Endometrial microvascular endothelial cells (primary cell): ENCODE measurements at regions not wholly inside any gene's neighbourhood (a gene's known extent, or its start where the extent isn't known, plus 50 kb on each side); places are given as distances from the start of the nearest gene placed in this dataset.

Source experiments
- in situ Hi-C: cut with HindIII; loops from 2 replicates; pipeline ENCODE4 v1.10.0; 2017; ENCODE audit warnings: low sequenced_read_pairs, low pct_unique_long_range_greater_than_20kb; ENCODE audit errors: inconsistent ontology term

GRCh38 chr3:150158943-150159625, 188.4 kb upstream of the PFN2 start:
- in situ Hi-C loops: no loop called here

DNA sequence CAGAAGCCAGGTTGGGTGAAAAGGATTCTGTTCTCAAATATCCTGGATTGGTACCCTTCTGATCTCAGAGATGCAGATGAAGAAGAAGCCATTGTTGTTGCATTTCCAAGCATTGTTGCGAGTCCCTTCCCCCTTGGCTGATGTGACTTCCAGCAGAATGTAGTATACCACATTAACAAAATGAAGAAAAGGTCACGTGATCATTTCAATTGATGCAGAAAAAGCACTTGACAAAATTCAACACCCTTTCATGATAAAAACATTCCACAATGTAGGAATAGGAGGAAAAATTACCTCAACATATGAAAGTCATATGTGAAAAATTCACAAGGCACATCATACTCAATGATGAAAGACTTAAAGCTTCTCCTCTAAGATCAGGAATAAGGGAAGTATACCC, 181.9 kb upstream of the PFN2 start:
- in situ Hi-C loops: no loop called here

- in situ Hi-C loops: no loop called here
Measured at GRCh38 chr3:150150633-150151032, 179.9 kb upstream of the PFN2 start.

GRCh38 chr3:150149651-150150051, 179.0 kb upstream of the PFN2 start:
- in situ Hi-C loops: no loop called here

- in situ Hi-C loops: no loop called here
Measured at GRCh38 chr3:150148227-150148626, 177.5 kb upstream of the PFN2 start.

DNA sequence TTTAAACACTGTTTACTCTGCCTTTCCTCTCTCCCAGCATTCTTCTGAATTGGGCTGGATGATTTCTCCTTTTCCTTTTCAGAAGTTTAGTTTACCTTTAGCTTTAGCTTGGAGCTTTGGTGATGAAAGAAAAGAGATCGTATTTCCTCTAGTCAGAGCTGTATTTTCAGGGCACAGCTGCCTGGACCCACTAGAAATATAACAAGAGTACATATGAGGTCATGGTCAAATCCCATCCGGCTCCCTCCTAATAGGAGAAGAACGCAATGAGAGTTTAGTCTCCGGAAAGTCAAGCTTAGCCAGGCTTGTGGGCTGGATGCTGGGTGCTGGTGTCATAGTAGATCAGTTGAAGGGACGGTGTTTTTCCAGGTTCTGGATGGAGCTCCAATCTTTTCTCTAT, 177.1 kb upstream of the PFN2 start:
- in situ Hi-C loops: no loop called here

DNA sequence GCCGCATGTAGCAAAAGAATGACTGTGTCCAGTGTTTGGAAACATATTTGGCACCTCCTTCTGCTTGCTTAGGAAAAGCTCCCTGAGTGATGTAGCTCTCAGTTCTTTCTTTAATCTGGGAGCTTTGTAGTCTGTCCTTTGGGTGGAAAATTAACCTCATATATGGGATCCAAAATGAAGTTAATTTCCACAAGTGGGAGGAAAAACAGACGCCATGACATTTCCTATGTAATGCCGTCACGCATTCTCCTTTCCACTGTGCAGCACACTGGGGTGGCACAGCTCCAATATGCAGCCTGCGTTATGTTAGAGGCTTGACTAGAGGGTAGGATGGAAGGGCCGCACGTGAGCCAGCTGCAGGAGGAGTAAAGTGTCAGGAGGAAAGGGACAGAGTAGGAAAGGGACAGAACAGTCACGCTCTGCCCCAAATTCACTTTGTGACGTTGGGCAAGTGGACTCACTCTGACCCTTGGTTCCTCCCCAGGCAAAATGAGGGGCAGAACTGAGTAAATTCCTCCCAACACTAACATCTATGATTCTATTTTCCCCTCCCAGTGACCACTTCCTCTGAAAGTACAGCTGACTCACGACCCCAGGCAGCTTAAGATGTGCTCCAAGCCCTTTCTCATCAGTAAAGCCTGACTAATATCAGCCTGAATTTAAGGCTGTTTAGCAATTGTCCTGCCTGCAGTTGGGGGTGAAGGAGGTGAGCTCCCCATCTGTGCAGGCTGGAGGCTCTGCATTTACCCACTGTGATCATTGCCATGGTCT, 176.5 kb upstream of the PFN2 start:
- in situ Hi-C loops: no loop called here

- in situ Hi-C loops: no loop called here
Measured at GRCh38 chr3:150145659-150146058, 175.0 kb upstream of the PFN2 start.

DNA sequence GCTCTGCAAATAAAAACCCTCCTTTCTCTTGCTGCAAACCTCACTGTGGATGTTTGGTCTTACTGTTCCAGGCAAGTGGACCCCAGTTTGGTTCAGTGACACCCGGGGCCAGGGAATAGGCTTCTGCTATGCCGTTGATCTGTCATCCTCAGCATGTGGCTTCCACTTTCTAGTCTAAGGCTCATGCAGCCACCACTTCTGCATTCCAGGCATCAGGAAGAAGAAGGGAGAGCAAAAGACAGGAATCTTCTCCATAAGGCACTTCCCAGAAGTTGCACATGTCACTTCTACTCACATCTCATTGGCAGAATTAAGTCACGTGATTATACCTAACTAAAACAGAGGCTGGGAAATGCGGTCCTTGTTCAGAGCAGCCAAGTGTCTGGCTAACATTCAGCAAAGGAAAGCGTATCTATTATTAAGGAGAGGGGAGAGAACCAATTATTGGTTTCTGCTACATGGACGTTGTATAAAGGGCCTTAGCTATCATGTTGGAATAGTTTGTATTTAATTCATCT, 173.6 kb upstream of the PFN2 start:
- in situ Hi-C loops: no loop called here

DNA sequence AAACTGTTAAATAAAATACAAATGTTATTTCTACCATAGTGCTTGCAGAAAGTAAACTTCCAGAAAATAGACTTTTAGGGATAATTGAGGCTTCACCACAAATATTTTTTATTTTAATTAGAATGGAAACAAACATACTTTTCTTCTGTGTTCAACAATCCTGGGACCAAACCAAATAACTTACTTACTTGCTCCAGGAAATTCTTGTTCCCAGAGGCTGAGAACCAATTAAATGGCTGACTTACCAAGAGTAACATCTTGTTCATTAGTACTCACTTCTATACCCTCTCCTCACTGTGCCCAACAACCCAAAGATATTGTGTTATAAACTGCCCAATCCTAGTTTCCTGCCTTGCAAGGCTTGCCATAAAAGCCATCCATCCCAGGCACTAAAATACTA, 172.2 kb upstream of the PFN2 start:
- in situ Hi-C loops: no loop called here

GRCh38 chr3:150141790-150142326, 171.2 kb upstream of the PFN2 start:
- in situ Hi-C loops: no loop called here

DNA sequence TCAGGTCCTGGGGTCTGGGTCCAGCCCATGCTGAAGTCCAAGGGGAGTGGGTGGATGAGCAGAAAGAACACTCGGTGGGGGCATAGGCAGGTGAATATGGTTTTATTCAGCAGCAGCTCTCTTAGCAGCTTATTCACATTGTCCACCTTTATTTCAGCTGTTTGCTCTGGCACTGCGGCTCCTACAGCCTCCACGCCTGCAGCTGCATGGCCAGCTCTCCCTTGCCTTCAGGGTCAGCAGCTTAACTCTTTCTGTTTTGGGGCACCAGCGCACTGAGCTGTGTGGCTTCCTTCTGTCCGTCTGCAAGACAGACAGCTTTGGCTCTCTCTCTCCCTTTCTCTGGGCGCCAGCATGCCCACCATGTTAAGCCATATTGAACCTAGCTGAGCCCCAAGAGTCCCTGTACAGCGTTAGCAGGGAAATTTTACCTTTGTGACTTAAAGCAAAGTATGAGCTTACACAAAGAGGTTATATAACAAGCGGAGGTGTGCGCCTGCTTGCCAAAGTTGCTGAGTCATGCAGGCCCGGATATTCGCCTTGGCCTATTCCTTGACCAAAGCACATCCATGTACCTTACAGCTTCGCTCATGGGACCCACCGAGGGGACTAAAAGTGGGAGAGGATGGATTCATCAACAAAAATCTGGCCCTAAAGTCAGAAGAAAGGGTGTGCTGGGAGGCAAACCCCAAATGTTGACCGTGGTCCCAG, 170.1 kb upstream of the PFN2 start:
- in situ Hi-C loops: no loop called here

DNA sequence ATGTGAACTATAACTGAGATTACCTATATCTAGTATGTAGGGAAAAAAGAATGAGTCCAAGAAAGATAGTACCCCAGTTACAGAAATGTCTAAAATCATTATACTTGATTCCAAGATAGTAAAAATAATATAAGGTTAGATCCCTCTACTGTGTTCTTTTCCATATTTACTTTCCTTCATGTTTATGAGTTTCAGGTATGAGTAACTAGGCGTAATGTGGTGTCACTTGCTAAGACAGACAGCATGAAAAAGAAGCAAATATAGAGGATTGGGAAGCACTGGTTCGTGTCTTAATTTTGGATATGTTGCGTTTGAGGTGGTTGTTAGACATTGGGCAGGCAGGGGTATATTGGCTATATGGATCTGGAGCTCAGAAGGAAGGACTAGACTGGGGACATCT, 168.1 kb upstream of the PFN2 start:
- in situ Hi-C loops: no loop called here

DNA sequence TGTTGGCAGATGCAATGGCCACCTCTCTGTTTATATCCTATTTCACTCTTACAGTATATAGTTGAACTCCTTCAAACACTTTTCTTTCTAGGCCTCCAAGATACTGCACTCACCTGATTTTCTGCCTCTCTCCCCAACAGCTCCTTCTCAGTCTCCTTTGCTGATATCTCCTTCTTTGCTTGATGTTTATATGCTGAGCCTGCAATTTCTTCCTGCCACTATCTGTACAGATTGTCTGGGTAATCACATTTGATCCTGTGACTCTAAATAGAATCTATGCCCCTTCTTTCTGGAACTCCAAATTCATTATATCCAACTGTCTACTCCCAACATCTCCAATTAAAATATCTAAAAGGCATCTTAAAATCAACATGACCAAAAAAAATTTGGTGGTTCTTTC, 165.5 kb upstream of the PFN2 start:
- in situ Hi-C loops: no loop called here

- in situ Hi-C loops: no loop called here
Measured at GRCh38 chr3:150135287-150135721, 164.6 kb upstream of the PFN2 start.

GRCh38 chr3:150133293-150133692, 162.6 kb upstream of the PFN2 start:
- in situ Hi-C loops: no loop called here

GRCh38 chr3:150132101-150132749, 161.5 kb upstream of the PFN2 start:
- in situ Hi-C loops: no loop called here

GRCh38 chr3:150131663-150132062, 161.0 kb upstream of the PFN2 start:
- in situ Hi-C loops: no loop called here
